GM23248 (cell line): ENCODE measurements at regions not wholly inside any gene's neighbourhood (a gene's known extent, or its start where the extent isn't known, plus 50 kb on each side); places are given as distances from the start of the nearest gene placed in this dataset.

Experiments used
- EZH2 ChIP-seq: fragments of 200-600 bp; sonication (generic); IDR thresholded peaks from 2 replicates; pipeline ENCODE4 v1.6.1; 2018; ENCODE audit warnings: antibody characterized with exemption, mild to moderate bottlenecking; ENCODE audit not compliant: insufficient read depth, poor library complexity, severe bottlenecking
- EZH2phosphoT487 ChIP-seq: fragments of 200-600 bp; sonication (generic); IDR thresholded peaks from 2 replicates; pipeline ENCODE4 v1.6.1; 2018; ENCODE audit warnings: antibody characterized with exemption, moderate library complexity, mild to moderate bottlenecking, low read depth; ENCODE audit not compliant: insufficient read depth

GRCh38 chr4:26163425-26164362, 157.1 kb upstream of the RBPJ start:
- TF ChIP-seq EZH2 (no peak), EZH2phosphoT487 (no peak)
